B cell (primary cell): ENCODE measurements at regions not wholly inside any gene's neighbourhood (a gene's known extent, or its start where the extent isn't known, plus 50 kb on each side); places are given as distances from the start of the nearest gene placed in this dataset.

Source experiments
- EZH2 ChIP-seq: IDR thresholded peaks from 2 replicates; pipeline ENCODE4 v1.6.1; 2012; ENCODE audit warnings: borderline replicate concordance, low read depth, mild to moderate bottlenecking, moderate library complexity, low read length; ENCODE audit not compliant: insufficient read depth, poor library complexity, severe bottlenecking
- TF ChIP-seq, protein P1 (sequence below): fragments of 200-600 bp; IDR thresholded peaks from one replicate; pipeline ENCODE4 v1.8.0; 2022; ENCODE audit warnings: antibody characterized with exemption, mild to moderate bottlenecking

GRCh38 chr17:69734656-69735055 lies 320.2 kb downstream of the MAP2K6 start:
- TF ChIP-seq, protein P1, sequence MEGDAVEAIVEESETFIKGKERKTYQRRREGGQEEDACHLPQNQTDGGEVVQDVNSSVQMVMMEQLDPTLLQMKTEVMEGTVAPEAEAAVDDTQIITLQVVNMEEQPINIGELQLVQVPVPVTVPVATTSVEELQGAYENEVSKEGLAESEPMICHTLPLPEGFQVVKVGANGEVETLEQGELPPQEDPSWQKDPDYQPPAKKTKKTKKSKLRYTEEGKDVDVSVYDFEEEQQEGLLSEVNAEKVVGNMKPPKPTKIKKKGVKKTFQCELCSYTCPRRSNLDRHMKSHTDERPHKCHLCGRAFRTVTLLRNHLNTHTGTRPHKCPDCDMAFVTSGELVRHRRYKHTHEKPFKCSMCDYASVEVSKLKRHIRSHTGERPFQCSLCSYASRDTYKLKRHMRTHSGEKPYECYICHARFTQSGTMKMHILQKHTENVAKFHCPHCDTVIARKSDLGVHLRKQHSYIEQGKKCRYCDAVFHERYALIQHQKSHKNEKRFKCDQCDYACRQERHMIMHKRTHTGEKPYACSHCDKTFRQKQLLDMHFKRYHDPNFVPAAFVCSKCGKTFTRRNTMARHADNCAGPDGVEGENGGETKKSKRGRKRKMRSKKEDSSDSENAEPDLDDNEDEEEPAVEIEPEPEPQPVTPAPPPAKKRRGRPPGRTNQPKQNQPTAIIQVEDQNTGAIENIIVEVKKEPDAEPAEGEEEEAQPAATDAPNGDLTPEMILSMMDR = no peak
- TF ChIP-seq EZH2 = no peak
